Activated T-cell treated with anti-CD3 and anti-CD28 coated beads, Interleukin-2, amount 50 U/mL, for 24 hours (primary cell): ENCODE measurements at regions not wholly inside any gene's neighbourhood (a gene's known extent, or its start where the extent isn't known, plus 50 kb on each side); places are given as distances from the start of the nearest gene placed in this dataset.

Experiments
- DNase-seq: peaks from one replicate; pipeline ENCODE4 v3.0.0-alpha.2; 2020
- H3K27ac Mint-ChIP-seq: 2 replicates; pipeline ENCODE4 v1.8.0; 2020; ENCODE audit warnings: mild to moderate bottlenecking, mixed read lengths
- H3K27me3 Mint-ChIP-seq: 2 replicates; pipeline ENCODE4 v1.8.0; 2020; ENCODE audit warnings: mixed read lengths
- H3K36me3 Mint-ChIP-seq: 2 replicates; pipeline ENCODE4 v1.8.0; 2020; ENCODE audit warnings: low read depth, mixed read lengths
- H3K4me1 Mint-ChIP-seq: 2 replicates; pipeline ENCODE4 v1.8.0; 2020; ENCODE audit warnings: low read depth, mixed read lengths
- H3K4me3 Mint-ChIP-seq: 2 replicates; pipeline ENCODE4 v1.8.0; 2020; ENCODE audit warnings: mild to moderate bottlenecking, moderate library complexity, mixed read lengths
- H3K9me3 Mint-ChIP-seq: 2 replicates; pipeline ENCODE4 v1.8.0; 2020; ENCODE audit warnings: mixed read lengths

DNA sequence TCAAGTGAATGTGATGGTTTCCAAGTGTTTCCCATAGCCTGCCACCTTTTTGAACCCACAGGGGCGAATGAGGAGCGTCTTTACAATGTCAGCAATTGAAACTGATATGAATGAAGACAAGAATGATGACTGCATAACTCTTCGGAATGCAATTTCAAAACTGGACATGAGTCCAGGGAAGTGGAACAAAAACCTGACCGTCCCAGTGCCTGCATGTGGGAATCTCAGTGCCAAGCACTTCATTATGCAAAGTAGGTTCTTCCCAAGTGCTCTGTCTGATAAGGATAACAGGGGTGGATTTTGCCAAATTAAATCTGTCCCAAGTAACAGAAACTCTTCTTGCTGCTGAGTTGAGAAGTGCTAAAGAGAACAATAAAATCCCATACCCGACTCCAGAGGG lies 243.8 kb upstream of the ADAMTS16 start:
- Mint-ChIP-seq H3K36me3 (no peaks in the 10 kb centered on the region), H3K27ac (no peak overlapping the region), H3K27me3 (no peaks in the 10 kb centered on the region), H3K4me3 (no peak overlapping the region), H3K9me3 (peaks cover 3% of the 10 kb centered on the region), H3K4me1 (no peaks in the 10 kb centered on the region)
- DNase-seq, result no peak

DNA sequence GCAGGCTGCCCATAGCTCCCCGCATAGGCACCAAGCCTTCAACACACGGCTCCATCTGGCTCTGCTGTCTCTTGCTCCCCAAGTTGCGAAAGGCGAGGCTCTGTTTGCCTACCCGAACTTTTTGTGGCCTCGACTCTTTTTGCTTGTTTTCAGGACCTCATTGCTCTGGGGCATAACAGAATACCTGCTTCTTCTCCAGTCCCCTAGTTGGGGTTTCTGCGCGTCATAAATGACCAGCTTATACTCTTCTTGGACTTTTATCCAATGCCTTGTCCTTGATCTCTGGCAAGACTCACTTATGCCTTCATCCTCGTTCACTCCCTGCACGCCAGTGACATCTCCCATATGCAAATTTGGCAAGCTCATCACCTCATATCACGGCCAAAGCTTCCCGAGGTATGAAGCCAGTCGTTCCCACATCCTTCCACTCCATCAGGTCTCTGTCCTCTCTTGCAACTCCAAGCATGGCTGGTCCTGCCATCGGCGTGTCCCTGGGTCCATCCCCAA lies 238.8 kb upstream of the ADAMTS16 start:
- Mint-ChIP-seq H3K4me1 (no peaks in the 10 kb centered on the region), H3K9me3 (peaks cover 3% of the 10 kb centered on the region), H3K36me3 (no peaks in the 10 kb centered on the region), H3K27me3 (no peaks in the 10 kb centered on the region), H3K27ac (no peak overlapping the region), H3K4me3 (no peak overlapping the region)
- DNase-seq, result no peak

- H3K36me3 Mint-ChIP-seq, result no peaks in the 10 kb centered on the region
- no peak overlapping the region for H3K4me3 Mint-ChIP-seq
- no peak for DNase-seq
- no peaks in the 10 kb centered on the region for H3K4me1 Mint-ChIP-seq
- H3K27ac Mint-ChIP-seq, result no peak overlapping the region
- peaks cover 3% of the 10 kb centered on the region for H3K9me3 Mint-ChIP-seq
- H3K27me3 Mint-ChIP-seq, result no peaks in the 10 kb centered on the region
Observed at GRCh38 chr5:4901924-4902323, 238.2 kb upstream of the ADAMTS16 start.

DNA sequence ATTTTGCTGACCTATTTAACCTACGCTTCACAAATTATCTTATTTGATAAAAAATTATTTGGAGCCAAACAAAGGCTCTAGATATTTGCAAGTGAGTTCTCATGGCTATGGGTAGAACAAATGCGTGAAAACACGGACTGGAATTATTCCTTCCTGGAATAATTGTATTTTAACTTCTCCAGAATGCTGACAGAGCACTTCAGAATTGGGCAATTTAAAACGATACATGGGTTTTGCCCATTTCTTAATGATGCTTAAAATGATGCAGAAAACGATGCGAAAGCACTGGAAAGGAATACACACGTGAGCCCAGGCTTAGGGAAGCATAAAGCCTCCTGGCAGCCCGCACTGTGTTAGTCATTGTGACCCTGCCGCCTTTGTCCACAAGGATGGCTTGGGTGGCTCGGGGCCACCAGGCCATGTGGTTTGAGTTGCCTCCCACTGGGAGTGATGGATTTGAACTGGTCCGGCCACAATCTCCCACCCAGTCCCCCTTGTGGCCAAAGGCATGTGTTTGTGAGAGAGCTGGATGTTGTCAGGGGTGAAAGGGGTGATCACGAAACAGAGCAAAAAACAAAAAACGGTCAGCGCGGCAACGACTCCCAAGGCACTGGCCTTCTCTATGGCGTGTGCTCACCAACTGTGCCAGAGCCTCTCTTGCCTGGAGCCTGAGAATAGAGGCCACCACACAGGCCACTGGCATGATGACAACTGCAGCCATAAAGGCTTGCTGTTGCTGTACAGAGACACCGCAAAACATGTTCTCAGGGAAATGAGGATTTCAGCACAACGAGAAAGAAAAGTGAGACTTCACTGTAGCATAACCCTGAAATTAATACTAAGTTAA lies 234.2 kb upstream of the ADAMTS16 start:
- Mint-ChIP-seq H3K36me3 (no peaks in the 10 kb centered on the region), H3K4me1 (no peaks in the 10 kb centered on the region), H3K27ac (no peak overlapping the region), H3K4me3 (no peak overlapping the region), H3K9me3 (peaks cover 1% of the 10 kb centered on the region), H3K27me3 (no peaks in the 10 kb centered on the region)
- DNase-seq, result no peak

DNA sequence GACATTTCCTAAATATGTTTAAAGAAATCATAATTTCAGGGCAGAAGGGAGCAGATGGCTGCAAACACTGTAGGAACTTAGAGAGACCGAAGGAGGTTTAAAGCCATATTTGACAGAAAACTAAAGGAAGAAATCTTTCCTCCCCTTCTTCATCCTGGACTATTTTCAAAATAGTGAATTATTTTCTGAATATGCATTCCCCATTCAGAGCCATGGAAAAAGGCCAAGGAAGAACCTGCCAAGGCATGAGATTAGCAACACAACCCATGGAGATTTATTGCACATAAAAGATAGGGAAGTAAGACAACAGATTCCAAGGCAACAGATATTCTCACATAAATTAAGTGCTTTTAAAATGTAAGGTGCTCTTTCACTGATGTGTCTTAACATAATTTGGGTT lies 233.3 kb upstream of the ADAMTS16 start:
- Mint-ChIP-seq H3K27ac (no peak overlapping the region), H3K4me3 (no peak overlapping the region), H3K9me3 (peaks cover 1% of the 10 kb centered on the region), H3K4me1 (no peaks in the 10 kb centered on the region), H3K36me3 (no peaks in the 10 kb centered on the region), H3K27me3 (no peaks in the 10 kb centered on the region)
- no peak for DNase-seq

- Mint-ChIP-seq H3K36me3 (no peaks in the 10 kb centered on the region), H3K9me3 (peaks cover 1% of the 10 kb centered on the region), H3K4me3 (no peak overlapping the region), H3K27ac (no peak overlapping the region), H3K27me3 (no peaks in the 10 kb centered on the region), H3K4me1 (no peaks in the 10 kb centered on the region)
- DNase-seq, result no peak
Observed at GRCh38 chr5:4907571-4907970, 232.6 kb upstream of the ADAMTS16 start.

DNA sequence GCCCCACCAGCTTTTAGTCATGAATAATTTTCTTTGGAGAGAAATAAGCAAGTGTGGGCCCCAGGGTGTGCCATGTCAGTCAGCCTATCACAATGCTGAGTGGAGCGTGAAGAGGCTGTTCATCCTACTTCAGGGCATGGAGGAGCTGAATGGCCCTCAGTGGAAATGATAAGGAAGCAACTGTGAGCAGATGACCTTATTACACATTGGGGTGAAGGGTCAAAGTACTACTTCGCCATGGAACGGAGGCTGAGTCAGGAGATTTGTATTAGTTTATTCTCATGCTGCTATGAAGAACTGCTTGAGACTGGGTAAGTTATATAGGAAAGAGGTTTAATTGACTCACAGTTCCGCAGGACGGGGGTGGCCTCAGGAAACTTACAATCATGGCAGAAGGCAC lies 231.0 kb upstream of the ADAMTS16 start:
- Mint-ChIP-seq H3K4me1 (no peaks in the 10 kb centered on the region), H3K36me3 (no peaks in the 10 kb centered on the region), H3K27me3 (no peaks in the 10 kb centered on the region), H3K9me3 (peaks cover 1% of the 10 kb centered on the region), H3K4me3 (no peak overlapping the region), H3K27ac (no peak overlapping the region)
- DNase-seq, result no peak

DNA sequence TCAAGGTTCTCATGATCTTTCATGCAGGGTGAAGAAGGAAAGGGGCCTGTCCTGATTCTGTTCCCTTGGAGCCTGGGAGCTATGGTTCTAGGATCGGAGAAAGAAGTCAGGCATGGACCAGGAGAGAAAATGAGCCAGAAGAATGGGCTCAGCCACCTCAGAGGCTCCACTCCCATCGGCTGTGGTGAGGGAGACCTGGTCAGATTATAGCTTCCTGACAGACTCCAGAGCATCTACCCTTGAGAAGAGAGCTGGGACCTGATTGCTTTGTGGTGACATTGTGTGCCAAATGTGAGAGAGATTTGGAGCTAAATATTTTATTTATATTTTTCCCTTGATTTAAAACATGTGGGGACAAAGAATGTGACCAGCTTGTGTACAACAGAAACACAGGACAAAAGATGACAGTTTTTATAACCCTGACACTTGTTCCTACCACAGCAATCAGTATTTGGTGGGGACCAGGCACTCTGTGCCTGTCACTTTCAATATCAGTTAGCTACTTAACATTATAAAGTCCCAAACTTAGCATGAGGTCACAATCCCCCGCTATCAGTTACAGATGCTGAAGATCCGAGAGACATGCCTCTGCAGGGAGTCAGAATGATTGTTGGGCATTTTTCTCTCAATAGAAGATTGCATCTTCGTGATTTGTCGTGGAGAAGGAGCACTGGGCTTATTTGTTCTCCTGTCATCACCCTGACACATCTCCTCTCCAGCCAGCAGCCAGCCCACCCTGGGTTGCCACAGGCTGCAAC lies 228.3 kb upstream of the ADAMTS16 start:
- H3K4me1 Mint-ChIP-seq, result no peaks in the 10 kb centered on the region

DNA sequence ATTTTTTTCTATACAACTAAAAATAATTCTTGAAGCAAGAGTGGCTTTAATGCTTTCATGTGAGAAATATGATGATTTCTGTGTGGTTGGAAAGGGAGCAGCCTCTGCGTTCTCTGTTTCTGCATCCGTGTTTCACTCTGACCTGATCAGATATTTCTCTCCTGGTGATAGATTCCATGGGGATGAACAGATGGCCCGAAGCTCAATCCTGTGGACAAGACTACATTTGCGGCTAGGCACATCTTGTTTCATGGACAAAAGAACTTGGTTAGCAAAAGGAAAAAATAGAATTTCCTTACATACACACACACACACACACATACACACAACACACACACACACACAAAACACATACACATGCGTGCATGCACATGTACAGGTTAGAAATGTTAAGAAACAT lies 218.2 kb upstream of the ADAMTS16 start:
- no peak for DNase-seq
- Mint-ChIP-seq H3K4me1 (no peaks in the 10 kb centered on the region), H3K27ac (no peak overlapping the region), H3K36me3 (no peaks in the 10 kb centered on the region), H3K9me3 (peaks cover 5% of the 10 kb centered on the region), H3K4me3 (no peak overlapping the region), H3K27me3 (no peaks in the 10 kb centered on the region)

More for the DNA sequence above, 228.3 kb upstream of the ADAMTS16 start:
- peaks cover 3% of the 10 kb centered on the region for H3K9me3 Mint-ChIP-seq
- no peaks in the 10 kb centered on the region for H3K36me3 Mint-ChIP-seq
- no peak for DNase-seq
- no peak overlapping the region for H3K27ac Mint-ChIP-seq
- H3K4me3 Mint-ChIP-seq, result no peak overlapping the region
- no peaks in the 10 kb centered on the region for H3K27me3 Mint-ChIP-seq

DNA sequence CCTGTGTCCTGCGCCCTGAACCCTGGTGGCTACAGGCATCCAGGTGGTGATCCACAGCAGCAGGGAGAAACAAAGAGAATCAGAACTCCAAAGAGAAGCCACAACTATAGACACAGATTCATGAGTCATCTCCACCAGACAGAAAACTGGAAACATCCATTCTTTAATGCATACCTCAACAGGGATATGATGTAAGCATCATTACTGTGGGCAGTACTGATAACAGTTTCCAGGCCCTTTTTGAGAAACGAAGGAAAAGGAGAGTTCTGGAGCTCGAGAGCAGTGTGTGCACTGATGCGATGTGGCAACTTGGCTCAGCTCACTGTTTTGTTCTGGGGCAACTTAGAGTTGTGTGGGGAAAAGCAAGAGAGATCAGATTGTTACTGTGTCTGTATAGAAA lies 215.6 kb upstream of the ADAMTS16 start:
- Mint-ChIP-seq H3K27ac (no peak overlapping the region), H3K27me3 (no peaks in the 10 kb centered on the region), H3K9me3 (peaks cover 3% of the 10 kb centered on the region), H3K4me1 (no peaks in the 10 kb centered on the region), H3K36me3 (no peaks in the 10 kb centered on the region), H3K4me3 (no peak overlapping the region)
- no peak for DNase-seq

DNA sequence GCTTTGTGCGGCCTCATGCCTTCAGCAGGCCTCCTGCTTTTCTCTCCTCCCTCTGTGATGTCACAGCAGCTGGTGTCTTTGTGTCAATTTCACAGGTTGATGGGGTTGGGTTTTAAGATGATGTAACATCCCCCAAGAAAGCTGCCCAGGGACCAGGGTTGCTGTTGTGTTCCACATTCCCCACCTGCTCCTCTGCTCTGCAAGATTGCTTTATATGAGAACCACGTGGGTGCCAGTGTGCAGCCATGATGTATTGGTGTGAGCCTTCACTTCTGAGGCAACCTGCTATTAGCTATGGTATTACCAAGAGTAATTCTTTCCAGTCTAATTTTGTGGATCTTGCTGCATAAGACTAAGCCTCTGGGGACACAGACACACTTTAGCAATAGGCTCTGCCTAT lies 213.0 kb upstream of the ADAMTS16 start:
- no peaks in the 10 kb centered on the region for H3K36me3 Mint-ChIP-seq
- H3K9me3 Mint-ChIP-seq, result peaks cover 3% of the 10 kb centered on the region
- H3K27ac Mint-ChIP-seq, result no peak overlapping the region
- no peak overlapping the region for H3K4me3 Mint-ChIP-seq
- no peaks in the 10 kb centered on the region for H3K4me1 Mint-ChIP-seq
- H3K27me3 Mint-ChIP-seq, result no peaks in the 10 kb centered on the region
- no peak for DNase-seq

DNA sequence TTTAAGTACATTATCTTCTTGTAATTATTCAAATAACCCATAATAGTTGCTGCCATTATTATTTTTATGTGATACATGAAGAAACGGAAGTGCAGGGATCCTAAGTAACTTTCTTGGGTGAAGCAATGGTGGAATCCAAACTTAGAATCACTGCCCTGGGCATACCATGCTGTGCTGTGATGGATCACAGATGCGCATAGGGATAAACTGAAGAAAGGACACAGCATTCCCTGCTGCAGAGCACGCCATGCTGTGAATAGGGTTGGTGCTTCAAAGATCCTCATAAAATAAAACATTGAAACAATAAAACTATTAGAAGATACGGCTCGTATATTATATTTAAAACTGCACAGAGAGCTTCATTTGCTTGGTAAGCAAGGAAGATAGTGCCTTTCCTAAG lies 211.7 kb upstream of the ADAMTS16 start:
- Mint-ChIP-seq H3K4me1 (no peaks in the 10 kb centered on the region), H3K9me3 (peaks cover 7% of the 10 kb centered on the region), H3K27me3 (no peaks in the 10 kb centered on the region), H3K4me3 (no peak overlapping the region), H3K27ac (no peak overlapping the region), H3K36me3 (no peaks in the 10 kb centered on the region)
- DNase-seq, result no peak

DNA sequence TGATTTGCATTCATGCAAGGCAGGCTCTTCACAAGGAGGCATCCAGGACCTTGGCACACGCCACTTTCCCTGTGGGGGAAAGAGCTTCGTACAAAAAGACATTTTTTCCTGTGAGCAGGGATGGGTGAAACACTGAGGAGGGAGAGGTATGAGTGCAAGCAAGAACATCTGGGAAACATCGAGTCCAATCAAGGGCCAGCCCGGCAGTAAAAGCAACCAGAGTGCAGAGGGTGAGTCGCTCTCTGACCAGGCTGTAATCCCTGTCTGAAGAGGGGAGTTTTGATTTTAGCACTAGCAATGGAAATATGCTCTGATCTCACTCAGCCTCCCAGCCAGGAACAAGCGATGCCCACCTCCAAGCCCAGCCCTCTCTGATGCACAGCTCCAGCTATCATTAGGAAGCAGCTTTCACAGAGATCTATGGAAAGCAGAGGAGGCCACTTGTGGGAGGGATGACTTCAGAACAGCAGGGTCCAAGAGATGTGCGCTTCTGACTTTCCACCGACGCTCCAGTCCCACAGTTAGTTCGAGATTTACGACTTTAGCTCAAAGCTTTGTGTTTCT lies 211.0 kb upstream of the ADAMTS16 start:
- Mint-ChIP-seq H3K36me3 (no peaks in the 10 kb centered on the region), H3K27ac (no peak overlapping the region), H3K27me3 (no peaks in the 10 kb centered on the region), H3K9me3 (peaks cover 7% of the 10 kb centered on the region), H3K4me3 (no peak overlapping the region), H3K4me1 (no peaks in the 10 kb centered on the region)
- DNase-seq, result no peak

GRCh38 chr5:4939042-4939781 lies 200.9 kb upstream of the ADAMTS16 start:
- DNase-seq, result no peak
- Mint-ChIP-seq H3K27ac (no peak overlapping the region), H3K4me3 (no peak overlapping the region), H3K9me3 (no peaks in the 10 kb centered on the region), H3K36me3 (no peaks in the 10 kb centered on the region), H3K4me1 (no peaks in the 10 kb centered on the region), H3K27me3 (no peaks in the 10 kb centered on the region)
